NCI-H1417 treated with DMSO at 0.1 percent for 48 hours (cell line): ENCODE measurements at regions not wholly inside any gene's neighbourhood (a gene's known extent, or its start where the extent isn't known, plus 50 kb on each side); places are given as distances from the start of the nearest gene placed in this dataset.
"Not testable (repeated sequence)": the region's sequence is repeated elsewhere in the genome, so short reads cannot be mapped to it uniquely, and the experiment has no call there.

Experiments
- DNase-seq: peaks from one replicate; lab custom pipeline; 2025; lab: John Stamatoyannopoulos, UW

DNA sequence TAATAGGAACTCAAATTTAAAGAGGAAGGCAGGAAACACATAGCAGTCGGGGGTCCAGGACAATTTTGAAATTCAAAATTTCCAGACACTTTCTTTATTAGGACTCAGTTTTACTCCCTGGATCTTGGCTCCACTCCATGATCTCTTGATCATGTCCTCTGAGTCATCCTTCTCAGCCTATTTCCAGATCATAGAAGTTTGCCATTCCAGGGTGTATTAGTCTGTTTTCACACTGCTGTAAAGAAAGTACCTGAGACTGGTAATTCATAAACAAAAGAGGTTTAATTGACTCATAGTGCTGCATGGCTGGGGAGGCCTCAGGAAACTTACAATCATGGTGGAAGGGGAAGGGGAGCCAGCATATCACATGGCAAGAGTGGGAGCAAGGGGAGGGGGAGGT lies 564.7 kb upstream of the ACTRT1 start:
- no peak for DNase-seq

DNA sequence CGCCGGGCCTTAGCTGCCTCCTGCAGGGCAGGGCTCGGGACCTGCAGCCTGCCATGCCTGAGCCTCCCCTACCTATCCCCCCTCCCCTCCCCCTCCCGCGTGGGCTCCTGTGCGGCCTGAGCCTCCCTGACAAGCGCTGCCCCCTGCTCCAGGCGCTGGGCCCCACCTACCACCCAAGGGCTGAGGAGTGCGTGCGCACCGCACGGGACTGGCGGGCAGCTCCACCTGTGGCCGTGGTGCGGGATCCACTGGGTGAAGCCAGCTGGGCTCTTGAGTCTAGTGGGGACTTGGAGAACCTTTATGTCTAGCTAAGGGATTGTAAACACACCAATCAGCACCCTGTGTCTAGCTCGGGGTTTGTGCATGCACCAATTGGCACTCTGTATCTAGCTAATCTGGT lies 554.6 kb upstream of the ACTRT1 start:
- not testable (repeated sequence) for DNase-seq

DNA sequence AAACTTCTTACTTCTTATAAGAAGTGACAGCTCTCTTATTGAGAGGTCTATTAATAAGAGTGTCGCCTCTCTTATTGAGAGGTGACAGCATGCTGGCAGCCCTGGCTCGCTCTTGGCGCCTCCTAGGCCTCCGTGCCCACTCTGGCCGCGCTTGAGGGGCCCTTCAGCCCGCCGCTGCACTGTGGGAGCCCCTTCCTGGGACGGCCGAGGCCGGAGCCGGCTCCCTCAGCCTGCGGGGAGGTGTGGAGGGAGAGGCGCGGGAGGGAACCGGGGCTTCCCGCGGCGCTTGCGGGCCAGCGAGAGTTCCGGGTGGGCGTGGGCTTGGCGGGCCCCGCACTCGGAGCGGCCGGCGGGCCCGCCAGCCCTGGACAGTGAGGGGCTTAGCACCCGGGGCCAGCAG lies 554.2 kb upstream of the ACTRT1 start:
- not testable (repeated sequence) for DNase-seq

DNA sequence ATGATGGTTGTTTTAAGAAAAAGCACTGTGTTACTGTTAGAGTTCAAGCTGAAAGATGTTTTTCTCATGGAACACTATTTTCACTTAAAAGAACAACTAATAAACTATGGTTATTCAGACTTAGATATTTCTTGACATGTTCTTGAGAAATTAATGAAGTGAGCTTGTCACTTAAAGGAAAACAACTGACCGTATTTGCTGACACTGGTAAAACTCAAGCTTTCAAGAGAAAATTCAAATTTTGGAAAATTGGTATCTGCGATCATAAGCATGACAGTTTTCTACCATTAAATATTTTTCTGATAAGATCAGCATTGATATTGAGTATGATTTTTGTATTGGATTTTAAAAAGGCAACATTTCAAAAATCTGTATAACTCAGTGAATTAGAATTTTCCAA lies 549.5 kb upstream of the ACTRT1 start:
- DNase-seq: no peak

DNA sequence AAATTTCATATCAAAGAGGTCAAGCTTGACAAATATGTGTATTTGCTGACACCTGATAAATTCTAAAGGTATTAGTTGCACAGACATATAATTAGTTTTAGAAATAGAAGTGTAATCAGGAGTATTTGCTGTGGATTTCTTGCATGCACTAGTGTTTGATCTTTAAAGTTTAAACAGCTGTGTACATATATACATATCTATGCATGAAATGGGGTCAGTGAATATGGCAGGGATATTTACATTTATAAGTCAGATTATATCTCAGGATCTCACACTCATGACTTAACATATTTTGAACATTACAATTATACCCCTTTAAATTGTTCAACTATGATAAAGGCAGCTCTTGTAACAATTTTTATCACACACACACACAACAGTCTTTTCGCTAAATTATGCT lies 547.4 kb upstream of the ACTRT1 start:
- DNase-seq: peak; percentile 35

DNA sequence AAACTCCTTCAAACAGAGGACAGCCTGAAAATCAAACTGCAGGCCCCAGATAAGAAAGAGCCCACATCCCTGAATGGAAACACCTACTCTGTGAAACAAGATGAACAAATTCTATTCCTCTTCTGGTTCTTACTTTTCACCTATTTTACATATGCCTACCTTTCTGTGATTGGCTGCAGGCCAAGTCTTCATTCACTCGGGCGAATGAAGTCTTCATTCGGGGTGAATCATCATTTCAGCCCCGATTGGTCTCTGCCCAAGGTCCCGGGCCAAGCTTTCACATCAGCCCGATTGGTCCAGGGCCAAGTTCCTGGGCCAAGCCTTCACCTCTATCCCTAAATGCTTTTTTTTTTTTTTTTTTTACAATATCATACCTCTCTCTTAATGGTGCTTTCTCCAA lies 529.8 kb upstream of the ACTRT1 start:
- no peak for DNase-seq

DNA sequence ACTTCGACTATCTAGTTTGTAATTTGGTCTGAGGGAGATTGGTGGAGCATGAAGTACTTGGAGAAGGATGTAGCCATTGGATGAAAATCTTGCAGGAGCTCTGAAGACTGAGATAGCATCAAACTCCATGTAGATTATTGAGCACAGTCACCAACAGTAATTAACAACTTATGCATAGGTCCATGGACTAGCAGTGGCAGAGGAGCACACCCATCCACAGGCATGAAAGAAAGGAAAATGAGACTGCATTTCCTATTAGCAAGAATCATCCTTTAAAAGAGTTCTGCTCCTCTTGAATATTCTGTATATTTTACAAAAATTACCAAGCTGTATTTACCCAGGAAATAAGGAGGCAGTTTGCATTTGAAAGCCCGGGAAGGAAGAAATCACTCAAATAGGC lies 529.4 kb upstream of the ACTRT1 start:
- no peak for DNase-seq

DNA sequence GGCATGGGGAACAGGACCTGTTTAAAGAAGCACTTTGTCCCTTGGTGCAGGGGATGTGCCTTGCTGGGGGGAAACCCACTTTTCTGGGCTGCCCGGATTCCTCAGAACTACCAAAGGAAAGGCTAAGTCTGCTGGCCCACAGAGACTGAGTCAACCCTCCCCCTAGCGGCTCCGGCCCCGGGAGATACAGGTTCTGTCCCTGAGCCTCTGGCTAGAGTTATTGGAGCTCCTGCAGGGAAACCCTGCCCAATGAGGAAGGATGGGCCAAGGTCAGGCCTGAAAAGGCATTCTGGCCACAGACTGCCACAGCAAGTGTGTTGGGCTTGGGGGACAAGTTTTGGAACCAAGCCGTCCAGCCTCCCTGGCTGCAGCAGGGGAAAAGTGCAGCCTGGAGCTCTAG lies 490.9 kb upstream of the ACTRT1 start:
- DNase-seq: no peak

DNA sequence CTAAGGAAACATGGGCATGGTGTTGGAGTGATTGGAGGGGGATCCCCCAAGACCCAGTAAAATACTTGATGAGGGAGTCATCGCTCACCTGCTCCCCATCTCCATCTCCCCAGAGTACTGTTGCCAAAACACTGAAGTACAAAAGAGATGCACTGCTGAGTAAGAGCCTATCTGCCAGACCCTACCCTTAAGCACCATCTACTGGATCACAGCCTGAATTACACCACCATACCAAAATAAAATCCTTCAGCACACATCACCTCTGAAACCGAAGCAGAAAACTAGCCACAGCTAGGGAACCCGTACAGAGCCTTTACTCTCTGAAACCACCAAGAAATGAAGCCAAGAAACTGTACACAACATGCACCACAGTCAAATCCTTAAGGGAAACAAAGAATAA lies 466.3 kb upstream of the ACTRT1 start:
- DNase-seq: no peak

DNA sequence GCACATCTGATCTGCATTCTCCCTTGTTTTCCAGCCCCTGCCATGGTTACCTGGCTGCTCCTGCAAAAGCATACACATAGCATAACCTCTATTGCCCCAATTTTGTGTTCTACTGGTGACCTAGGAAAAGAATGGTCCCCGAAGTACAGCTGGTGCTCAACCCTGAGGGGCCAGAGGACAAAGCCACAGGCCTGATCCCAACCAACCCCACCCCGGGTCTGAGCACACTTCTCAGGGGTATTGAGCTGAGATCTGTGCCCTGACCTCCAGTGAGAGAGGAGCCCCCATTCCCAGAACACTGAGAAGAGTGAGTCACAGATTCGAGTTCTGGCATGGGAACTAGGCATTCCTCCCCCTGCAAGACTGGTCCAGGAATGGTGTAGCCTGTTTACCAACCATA lies 465.5 kb upstream of the ACTRT1 start:
- no peak for DNase-seq

DNA sequence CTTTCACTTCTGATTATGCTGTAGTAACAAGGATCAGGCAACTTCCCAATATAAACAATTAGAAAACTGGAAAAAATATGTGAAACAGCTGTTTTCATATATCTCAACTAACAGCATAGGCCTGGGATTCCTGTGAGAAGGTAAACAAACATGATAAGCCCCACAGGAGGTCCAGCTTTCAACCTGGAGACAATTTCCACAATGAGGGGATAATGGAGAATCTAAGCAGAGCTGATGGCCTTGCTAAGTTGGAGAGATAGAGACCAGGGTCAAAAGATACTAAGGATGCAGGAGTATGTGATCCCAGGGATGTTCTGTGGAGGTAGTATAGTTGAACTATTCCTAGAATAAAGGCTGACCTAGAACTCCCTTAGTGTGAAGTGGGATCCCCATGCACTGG lies 452.3 kb upstream of the ACTRT1 start:
- DNase-seq: no peak

DNA sequence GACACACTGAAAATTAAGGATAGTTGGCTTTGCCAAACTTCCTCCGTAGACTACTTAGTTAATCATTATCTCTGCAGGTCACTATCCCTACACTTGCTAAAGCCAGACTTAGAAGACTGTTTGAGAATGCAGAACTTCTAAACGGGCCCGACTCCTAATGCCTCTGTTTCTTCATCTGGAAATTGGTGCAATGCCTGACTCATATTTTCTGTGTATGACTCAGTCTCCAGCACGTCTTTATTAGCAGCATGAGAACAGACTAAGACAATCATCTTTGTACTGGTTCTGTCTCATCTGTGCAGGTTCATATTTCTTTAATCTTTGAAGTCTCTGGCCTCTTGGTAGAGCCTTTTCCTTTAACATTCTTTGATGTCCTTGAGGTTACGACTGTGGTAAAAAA lies 411.9 kb upstream of the ACTRT1 start:
- DNase-seq: no peak

DNA sequence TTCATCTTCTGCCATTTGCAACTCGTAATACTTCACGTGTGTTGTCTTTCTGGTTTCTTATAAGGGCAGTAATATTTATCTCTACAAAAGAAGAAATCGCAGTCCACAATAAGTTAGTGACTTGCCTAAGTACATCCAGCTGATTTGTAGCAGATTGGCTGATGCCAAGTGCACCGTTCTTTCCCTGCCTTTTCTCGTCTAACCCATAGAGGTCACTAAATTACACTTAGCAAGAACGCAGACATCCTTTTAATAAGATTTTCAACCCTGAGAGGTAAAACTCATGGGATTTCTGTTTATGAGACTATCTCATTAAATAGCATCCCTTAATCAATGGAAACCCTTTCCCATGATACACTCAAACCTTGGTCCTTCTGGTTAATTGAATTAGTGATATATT lies 408.6 kb upstream of the ACTRT1 start:
- no peak for DNase-seq

DNA sequence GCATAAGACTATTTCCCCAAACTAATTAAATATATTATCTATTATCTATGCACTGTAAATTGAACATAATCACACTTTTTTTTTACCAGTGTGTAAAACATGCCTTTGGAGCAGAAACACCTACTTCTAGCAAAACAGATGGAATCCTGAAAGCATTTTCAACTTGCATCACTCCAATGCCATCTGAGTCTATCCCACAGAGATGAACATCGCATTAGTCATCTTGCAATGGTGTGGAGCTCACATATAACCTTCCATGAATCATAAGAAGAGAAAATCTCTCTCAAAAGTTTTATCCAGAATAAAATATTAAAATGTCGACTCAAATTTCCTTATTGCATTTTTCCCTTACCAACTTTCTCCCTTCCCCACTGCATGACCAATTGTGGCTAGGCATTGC lies 406.7 kb upstream of the ACTRT1 start:
- no peak for DNase-seq

DNA sequence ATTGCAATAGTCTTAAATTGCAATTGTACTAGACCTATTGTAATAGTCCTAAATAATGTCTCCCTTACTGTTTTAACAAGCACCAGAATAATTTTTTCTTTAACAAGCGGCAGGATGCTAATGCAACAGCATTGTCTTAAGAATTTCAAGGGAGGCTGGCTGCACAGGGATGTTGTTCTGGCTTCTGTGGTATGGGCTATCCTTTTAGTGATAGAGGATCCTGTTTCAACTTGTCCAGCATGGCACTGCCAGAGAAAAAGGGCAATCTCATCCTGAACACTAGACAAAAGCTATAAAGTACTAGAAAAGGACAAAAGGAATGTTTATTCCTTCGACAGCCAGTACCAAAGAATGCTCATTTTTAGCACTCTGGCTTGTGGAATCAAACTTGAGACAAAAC lies 405.5 kb upstream of the ACTRT1 start:
- no peak for DNase-seq

DNA sequence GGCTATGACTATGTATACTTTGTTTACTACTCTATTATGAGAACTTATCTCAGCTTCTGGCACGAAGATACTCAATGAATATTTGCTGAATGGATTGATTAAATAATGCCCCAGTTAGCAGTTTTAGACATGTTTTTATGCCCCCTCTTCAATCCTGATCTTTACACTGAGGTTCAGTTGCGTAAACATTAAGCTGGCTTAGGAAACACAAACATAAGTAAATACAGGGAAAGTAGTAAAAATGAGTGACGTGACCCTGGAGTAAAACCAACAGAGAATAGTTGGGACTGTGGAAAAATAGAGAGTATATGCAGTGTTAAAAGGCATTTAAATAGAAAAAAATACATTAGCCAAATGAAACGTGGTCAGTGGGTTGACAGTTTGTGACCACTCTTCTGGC lies 387.0 kb upstream of the ACTRT1 start:
- DNase-seq: no peak

DNA sequence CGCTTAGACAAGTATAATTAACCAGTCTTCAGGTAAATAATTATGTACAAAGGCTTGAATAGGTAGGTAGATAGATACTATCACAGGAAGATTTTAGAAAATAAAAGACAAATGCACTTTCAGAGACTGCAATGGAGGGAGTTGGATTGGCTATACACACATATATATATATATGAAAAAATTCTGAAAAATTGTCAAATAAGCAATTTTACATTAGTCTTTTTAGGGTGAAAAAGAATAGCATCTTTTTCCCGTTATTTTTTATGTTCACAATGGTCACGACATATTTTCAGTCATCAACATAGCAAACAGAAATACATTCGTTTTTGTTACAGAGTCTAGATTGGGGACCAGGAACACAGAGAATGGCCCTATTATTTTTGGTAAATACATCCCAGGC lies 385.9 kb upstream of the ACTRT1 start:
- no peak for DNase-seq

DNA sequence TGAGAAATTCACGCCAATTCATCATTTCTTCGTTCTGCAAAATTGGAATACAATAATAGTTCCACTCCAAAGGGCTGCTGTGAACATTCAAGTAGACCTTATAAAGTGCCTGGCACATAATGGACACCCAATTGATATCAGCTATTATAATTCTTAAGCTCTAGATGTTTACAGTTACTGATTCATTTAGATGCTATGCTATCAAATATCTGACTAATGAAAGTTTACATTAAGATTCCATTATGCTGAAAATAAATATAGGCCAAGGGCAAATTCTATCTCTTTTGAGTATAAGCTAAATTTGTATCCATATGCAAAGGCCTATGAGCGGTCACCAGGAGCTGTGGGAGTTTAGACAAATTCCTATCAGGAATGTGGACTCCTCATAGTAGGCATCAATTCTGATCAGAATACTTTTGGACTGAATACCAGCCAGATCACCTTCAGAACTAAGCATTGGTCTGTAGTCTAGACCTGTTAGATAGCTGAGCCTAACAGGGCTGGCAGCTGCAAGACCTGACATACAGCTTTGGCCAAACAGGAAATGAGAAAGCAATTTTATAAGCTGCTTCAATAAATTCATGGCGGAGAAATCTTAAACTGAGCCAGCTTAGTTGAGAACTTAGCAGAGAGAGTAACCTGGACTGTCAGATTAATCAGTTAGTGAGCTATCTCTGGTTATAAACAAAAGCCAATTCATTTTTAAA lies 384.3 kb upstream of the ACTRT1 start:
- no peak for DNase-seq

DNA sequence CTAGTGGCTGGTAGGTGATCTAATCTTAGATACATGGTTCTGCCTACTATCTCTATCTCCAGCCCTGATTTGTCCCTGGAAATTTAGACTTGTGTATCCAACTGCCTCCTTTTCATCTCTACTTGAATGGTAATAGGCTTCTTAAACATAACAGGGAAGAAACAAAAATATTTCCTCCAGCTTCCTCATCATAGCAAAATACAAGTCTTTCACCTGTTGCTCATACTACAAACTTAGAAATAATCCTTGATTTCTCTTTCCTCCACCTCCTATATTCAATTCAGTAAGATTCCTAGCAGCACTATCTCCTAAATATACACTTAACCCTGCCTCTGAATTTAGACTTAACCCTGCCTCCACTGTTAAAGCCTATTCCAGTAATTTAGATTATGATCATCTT lies 373.3 kb upstream of the ACTRT1 start:
- DNase-seq: no peak

DNA sequence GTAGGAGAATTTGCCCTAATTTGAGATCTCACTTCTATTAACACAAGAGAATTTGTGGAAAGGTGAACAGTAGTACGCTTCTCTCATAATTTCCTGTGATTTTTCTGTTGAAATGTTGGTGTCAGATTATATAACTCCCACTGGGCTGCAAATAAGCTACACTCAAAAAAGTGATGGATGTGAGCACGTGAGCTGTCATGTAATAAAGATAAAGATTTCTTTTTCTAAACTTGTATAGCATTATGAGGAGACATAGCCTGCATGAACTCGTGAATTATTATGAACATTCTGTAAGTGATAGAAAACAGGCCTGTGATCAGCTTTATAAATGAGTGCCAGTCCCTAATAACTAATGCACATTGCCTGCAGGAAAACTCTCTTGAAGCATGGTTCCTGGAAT lies 356.6 kb upstream of the ACTRT1 start:
- DNase-seq: no peak

DNA sequence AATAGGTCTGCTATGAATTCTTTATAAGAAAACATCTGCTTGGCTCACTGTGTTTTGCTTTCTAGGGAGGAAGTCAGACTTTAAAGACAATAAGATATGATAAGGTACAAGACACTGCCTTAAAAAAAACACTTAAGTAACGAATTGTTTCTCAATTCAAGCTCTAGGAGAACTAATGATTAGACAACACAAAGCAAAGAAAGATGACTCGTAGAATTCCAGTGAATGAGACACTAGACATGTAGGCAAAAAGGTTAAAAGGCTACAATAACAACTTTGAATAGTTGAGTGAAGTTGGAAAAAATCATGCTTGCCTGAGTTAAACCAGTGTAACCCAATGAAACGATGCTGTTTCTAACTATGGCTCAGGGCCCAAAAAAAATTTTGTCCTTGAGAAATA lies 344.4 kb upstream of the ACTRT1 start:
- no peak for DNase-seq

DNA sequence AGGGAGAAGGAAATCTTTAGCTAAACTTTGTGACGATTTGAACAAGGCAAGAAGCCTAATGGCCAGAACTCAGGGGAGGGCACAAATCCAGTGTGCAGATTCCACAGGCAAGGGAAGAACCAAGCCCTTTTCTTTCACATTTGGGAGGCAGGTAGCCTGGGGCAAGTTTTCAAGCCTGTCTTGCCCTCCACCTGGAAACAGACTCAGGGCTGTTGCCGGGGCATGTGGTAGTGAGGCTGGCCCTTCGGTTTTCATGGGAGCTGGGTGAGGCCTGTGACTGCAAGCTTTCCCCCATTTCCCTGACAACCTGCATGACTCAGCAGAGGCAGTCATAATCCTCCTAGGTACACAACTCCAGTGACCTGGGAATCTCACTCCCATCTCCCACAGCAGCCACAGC lies 331.6 kb upstream of the ACTRT1 start:
- DNase-seq: not testable (repeated sequence)

DNA sequence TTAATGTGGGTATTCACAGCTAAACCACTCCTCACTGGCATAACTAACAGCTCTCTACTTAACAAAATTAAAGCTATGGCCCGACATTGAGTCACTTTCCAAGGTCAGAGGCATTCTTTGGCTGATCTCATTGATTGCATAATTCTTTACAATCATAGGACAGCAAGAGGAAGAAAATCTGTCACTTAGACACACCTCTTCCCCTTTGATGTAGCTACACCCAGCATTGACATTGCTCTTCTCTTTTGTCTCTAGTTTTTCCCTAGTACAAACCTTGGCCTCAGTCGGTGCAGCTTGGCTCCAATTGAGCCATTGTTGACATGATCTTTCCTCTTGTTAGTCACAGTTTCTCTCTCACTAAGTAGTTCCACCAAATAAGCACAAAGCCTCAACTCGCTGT lies 313.3 kb upstream of the ACTRT1 start:
- DNase-seq: no peak

DNA sequence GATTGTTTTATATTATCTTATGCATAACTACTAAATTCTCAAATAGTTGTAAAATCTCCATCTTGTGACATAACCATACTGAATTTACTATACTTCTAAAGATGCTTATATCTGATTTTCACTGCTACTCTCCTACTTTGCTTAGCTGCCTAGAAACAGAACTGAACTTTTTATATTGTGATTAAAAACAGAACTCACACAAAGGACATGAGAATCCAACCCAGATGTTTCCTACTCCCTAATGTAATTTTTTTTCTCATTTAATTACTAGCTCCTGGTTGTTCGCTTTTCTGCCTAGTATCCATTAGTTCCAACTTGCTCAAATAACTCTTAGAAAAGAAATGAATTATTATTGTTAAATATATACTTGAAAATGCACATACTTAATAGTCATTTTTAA lies 283.5 kb upstream of the ACTRT1 start:
- no peak for DNase-seq

DNA sequence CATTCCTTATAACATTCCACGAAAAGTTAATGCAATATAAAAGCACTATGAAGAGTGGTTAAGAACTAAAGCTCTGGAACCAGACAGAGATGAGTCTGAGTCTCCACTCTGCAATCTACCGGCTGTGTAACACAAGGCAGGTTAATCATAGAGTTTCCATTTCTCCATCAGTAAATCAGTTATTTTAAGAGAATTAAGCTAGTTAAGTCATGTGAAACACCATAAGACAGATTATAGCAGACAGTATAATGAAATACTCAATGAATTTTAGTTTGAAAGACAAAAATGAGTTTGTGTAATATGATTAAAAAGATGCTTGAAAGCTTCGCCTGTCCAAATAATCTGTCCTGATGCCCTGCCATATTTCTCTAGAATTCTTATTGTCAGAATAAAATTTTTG lies 282.6 kb upstream of the ACTRT1 start:
- DNase-seq: no peak
